Activated CD4-positive, alpha-beta T cell treated with anti-CD3 and anti-CD28 coated beads, Interleukin-2, amount 50 U/mL, for 24 hours (primary cell): ENCODE measurements at regions not wholly inside any gene's neighbourhood (a gene's known extent, or its start where the extent isn't known, plus 50 kb on each side); places are given as distances from the start of the nearest gene placed in this dataset.

Experiments
- DNase-seq, 2 donors: peaks; one replicate each; pipeline ENCODE4 v3.0.0-alpha.2; 2020; ENCODE audit warnings: low read depth in 1 of 2, low spot score in 1 of 2

GRCh38 chr2:177031438-177032180 is 181.0 kb upstream of the HNRNPA3 start:
- DNase-seq = no peak

GRCh38 chr2:177036747-177037146 is 175.8 kb upstream of the HNRNPA3 start:
- no peak for DNase-seq

DNA sequence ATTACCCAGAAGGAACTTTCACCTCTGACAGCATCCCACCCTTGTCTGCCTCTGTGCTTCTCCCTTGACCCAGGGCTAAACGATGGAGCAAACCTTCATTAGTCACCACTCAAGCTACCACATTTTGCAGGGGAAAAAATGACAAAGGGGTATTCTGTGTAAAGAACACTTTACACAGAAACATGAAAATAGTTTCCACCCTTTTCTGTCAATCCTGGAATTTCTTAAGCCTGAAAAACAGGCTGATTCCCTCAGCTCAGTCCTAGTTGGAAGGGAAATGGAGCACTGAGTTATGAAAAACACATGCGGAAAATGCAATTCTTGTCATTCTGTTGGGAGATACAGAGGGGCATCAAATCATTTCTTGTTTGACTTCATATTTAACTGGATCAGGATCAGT is 175.0 kb upstream of the HNRNPA3 start:
- no peak for DNase-seq

GRCh38 chr2:177038787-177039484 is 173.7 kb upstream of the HNRNPA3 start:
- DNase-seq = no peak

- DNase-seq = no peak
Measured at GRCh38 chr2:177042311-177042710, 170.3 kb upstream of the HNRNPA3 start.

- no peak for DNase-seq
Measured at GRCh38 chr2:177044671-177045070, 167.9 kb upstream of the HNRNPA3 start.

DNA sequence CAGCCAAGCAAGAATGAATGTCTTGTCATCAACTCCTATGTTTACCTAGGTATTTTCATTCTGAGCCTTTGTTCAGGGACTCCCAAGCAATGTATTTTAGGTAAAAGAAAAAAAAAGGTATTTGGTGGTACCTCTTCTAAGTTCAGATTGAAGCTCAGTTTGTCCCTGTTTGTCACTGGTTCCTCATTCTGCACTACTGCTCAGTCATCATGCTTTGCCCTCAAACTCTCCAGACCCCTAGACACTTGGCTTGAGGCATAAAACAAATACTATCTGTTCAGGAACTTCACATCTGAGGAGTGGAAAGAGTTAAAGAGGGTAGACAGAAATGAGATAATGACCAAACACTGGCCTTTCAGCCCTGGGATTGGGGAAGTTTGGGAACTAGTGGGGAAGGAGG is 163.6 kb upstream of the HNRNPA3 start:
- DNase-seq = no peak

DNA sequence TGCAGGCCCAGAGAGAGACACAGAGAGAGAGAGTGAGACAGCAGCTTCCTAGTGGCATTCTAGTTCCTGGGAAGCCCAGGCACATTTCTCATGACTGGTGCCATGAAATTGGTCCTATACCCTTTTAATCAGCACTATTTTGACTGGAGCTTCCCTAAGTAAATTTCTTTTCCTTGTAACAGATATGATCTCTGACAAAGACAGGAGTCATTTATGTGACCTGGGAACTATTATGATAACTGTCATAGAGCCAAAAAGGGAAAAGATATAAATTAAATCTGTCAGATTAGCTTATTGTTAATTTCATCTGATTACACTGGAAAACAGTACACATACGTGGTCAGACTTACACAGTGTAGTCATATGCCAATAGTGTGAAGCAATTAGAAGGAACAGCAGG is 161.3 kb upstream of the HNRNPA3 start:
- no peak for DNase-seq

GRCh38 chr2:177052471-177052870 is 160.1 kb upstream of the HNRNPA3 start:
- no peak for DNase-seq

DNA sequence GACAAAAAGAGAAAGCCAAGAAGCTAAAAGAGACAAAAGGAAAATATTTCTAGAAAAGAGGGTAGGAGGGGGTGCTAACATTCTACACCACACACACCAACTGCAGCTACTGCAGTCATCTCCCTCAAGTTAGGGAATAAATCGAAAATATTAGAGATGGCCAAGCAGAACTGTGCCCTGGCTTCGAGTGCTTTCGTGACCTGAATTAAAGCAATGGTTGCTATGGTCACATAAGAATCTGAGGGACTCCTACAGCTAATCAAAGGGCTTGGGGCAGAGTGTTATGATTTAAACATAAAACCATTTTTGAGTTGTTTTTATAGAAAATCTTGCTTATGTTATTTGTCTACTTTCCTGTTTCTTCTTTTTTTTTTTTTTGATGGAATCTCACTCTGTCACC is 159.6 kb upstream of the HNRNPA3 start:
- no peak for DNase-seq

DNA sequence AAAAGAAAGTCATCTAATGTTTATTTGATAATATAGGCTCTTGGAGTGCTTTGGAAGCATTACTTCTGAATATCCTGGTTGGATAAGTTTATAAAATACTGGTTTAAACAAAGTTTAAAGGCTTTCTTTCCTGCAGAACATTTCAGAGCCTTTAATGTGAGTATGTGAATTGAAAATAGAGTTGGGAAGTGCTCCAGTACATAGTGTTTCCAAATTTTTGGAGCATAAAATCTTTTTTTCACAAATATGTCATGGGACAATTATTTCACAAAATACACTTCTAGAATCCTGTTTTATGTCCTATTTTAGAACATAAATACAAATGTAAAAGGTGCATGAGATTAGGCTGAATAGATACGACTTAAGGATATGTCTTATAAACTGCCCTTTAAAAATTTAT is 158.9 kb upstream of the HNRNPA3 start:
- no peak for DNase-seq

- no peak for DNase-seq
Measured at GRCh38 chr2:177056481-177056929, 156.1 kb upstream of the HNRNPA3 start.

- DNase-seq = no peak
Measured at GRCh38 chr2:177058747-177059146, 153.8 kb upstream of the HNRNPA3 start.

GRCh38 chr2:177059293-177059692 is 153.3 kb upstream of the HNRNPA3 start:
- DNase-seq = no peak

DNA sequence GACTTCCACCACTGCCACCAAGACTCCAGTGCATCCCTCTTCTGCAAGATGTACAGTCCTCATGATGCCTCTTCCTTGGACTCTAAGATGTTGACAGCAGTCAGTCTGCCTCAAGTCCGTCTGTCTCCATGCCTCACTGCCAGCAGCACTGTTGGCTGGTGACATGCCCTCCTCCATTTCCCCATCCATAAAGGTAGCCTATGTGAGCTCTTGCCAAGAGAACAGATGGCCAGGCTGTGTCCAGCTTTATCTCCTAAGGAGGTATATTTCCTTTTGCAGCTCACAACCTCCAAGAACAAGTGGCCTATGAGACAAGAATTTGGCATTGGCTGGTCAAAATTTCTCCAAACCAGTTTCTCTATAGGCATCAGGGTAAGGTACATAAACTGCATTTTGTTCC is 149.3 kb upstream of the HNRNPA3 start:
- no peak for DNase-seq

DNA sequence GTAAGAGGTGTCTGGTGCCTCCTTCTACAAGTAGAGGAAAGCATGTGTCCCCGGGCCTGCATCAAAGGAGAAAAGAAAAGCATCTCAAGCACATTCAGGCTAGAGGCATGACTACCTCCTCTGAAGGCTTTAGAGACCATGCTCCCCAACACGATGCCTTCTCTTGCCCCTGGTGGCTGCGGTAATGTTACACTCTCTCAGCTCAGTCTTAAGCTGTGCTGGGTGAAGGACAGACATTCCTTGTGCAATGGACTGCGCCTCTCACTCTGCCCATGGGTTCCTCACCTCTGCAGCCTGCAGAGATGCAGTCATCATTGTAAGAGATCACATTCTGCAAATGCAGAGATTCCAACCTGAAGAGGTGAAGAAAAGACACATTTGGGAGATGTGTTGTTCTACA is 148.2 kb upstream of the HNRNPA3 start:
- DNase-seq = no peak

- DNase-seq = no peak
Measured at GRCh38 chr2:177068967-177069366, 143.6 kb upstream of the HNRNPA3 start.

GRCh38 chr2:177072090-177072489 is 140.5 kb upstream of the HNRNPA3 start:
- DNase-seq = no peak

DNA sequence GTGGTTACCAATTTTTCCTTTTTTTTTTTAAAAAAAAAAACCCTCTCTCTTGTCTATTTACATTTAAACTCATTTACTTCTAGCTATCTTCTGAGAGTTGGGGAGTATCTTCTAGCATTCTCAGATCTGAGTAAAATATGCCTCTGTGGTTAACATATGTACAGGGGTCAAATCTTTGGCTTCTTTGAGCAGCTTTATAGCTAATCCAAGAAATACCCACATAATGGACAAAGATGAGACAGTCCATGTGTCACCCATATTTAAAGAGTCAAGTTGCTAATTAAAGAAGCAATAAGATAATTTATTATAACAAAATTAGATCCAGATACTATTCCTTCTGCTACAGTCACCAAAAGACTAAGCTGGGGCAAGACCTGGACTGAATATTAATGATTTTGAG is 139.0 kb upstream of the HNRNPA3 start:
- no peak for DNase-seq

DNA sequence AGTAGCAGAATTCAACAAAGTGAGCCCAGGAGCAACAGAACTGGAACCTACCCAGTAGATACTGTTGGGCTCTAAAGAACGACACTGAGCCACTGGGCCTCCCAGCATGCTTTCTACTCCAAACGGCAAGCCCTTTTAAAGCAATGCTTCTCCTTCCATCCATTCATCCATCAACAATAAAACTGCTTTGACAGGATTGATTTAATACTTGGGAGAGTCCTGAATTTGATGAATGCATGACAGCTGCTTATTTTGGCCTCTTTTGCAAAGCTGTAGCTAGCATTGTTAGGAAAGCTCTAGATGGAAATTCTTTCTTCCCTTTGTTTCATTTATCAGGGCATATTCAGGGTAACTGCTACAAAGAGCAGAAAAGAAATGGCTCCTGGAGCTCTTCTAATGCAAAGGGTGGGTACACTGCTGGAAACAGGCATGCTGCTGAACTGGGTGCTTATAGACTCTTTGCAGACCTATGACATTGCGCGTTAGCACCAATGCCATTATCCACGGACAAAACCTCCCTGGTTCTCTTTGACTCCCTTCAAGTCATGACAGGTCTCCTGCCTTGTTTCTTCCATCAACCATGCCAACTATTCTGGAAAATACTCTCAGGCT is 138.4 kb upstream of the HNRNPA3 start:
- no peak for DNase-seq

DNA sequence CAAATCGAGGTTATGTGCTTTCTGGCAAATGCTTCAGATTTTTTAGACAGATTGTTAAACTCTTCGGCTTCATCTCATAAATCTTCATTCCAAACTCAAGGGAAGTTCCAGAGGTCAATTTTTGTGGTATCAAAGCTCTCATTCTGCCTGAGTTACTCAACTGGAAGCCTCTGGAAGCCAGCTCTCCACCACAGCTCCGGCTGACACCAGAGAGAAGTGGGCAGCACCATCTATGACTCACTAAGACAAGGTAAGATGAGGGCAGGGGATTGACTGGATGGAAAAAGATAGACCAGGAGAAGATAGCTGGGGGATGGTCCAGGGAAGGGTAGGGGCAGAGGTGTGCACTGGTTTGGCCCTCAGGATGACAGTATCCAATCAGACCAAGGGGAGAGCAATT is 137.3 kb upstream of the HNRNPA3 start:
- no peak for DNase-seq

- DNase-seq = no peak
Measured at GRCh38 chr2:177076636-177077179, 135.9 kb upstream of the HNRNPA3 start.
